Activated naive CD4-positive, alpha-beta T cell treated with anti-CD3 and anti-CD28 coated beads, Interleukin-2, amount 10 ng/mL, durations not matched to agents 7 days and 5 days (primary cell): ENCODE measurements at regions not wholly inside any gene's neighbourhood (a gene's known extent, or its start where the extent isn't known, plus 50 kb on each side); places are given as distances from the start of the nearest gene placed in this dataset.

ENCODE experiments used
- CTCF ChIA-PET: fragments of 350-600 bp; sonication (Branson Sonifier 250); formaldehyde crosslinking; loops from one replicate; lab custom pipeline; 2021; ENCODE audit warnings: antibody characterized with exemption; lab: Charles Lee
- DNase-seq: peaks from one replicate; pipeline ENCODE4 v3.0.0-alpha.2; 2020
- H3K27ac Mint-ChIP-seq: one replicate; pipeline ENCODE4 v1.8.0; 2021; ENCODE audit warnings: mild to moderate bottlenecking, moderate library complexity, mixed read lengths
- H3K27me3 Mint-ChIP-seq: one replicate; pipeline ENCODE4 v1.8.0; 2021; ENCODE audit warnings: mild to moderate bottlenecking, mixed read lengths
- H3K36me3 Mint-ChIP-seq: one replicate; pipeline ENCODE4 v1.8.0; 2021; ENCODE audit warnings: mixed read lengths
- H3K4me1 Mint-ChIP-seq: one replicate; pipeline ENCODE4 v1.8.0; 2021; ENCODE audit warnings: mixed read lengths
- H3K4me3 Mint-ChIP-seq: one replicate; pipeline ENCODE4 v1.8.0; 2021; ENCODE audit warnings: mild to moderate bottlenecking, moderate library complexity, mixed read lengths
- H3K9me3 Mint-ChIP-seq: one replicate; pipeline ENCODE4 v1.8.0; 2021; ENCODE audit warnings: mixed read lengths

- H3K27ac Mint-ChIP-seq = peak overlapping the region; percentile 99
- CTCF ChIA-PET = interaction anchor here (0.8 to 11.8 kb wide), 40 partner anchors 9 to 441 kb away, joined by 3 to 135 read pairs (median 6); partner anchors contain the start of gene EXTL2
- H3K36me3 Mint-ChIP-seq = peaks cover 8% of the 10 kb centered on the region
- H3K4me1 Mint-ChIP-seq = peaks cover 74% of the 10 kb centered on the region
- no peaks in the 10 kb centered on the region for H3K27me3 Mint-ChIP-seq
- no peaks in the 10 kb centered on the region for H3K9me3 Mint-ChIP-seq
- H3K4me3 Mint-ChIP-seq = peak overlapping the region; percentile 76
- DNase-seq = peak; percentile 81
Observed at GRCh38 chr1:101309334-101310311, 72.8 kb downstream of the S1PR1 start.

GRCh38 chr1:101310506-101310905 lies 73.7 kb downstream of the S1PR1 start:
- Mint-ChIP-seq H3K36me3 (peaks cover 8% of the 10 kb centered on the region), H3K27me3 (peaks cover 4% of the 10 kb centered on the region), H3K4me1 (peaks cover 78% of the 10 kb centered on the region), H3K4me3 (peak overlapping the region; percentile 76), H3K9me3 (no peaks in the 10 kb centered on the region), H3K27ac (peak overlapping the region; percentile 99)
- DNase-seq = peak; percentile 56
- CTCF ChIA-PET = interaction anchor here (0.8 to 11.8 kb wide), 13 partner anchors 20 to 199 kb away, joined by 3 to 135 read pairs (median 6); no protein-coding TSS in a partner anchor

GRCh38 chr1:101311146-101311920 lies 74.5 kb downstream of the S1PR1 start:
- Mint-ChIP-seq H3K27ac (peak overlapping the region; percentile 99), H3K9me3 (no peaks in the 10 kb centered on the region)

GRCh38 chr1:101312147-101312546 lies 75.3 kb downstream of the S1PR1 start:
- peaks cover 8% of the 10 kb centered on the region for H3K27me3 Mint-ChIP-seq
- no peak for DNase-seq
- CTCF ChIA-PET = interaction anchor here (0.6 to 11.8 kb wide), 7 partner anchors 11 to 417 kb away, joined by 3 to 135 read pairs (median 3); no protein-coding TSS in a partner anchor
- peak overlapping the region; percentile 99 for H3K27ac Mint-ChIP-seq
- peak overlapping the region; percentile 67 for H3K4me3 Mint-ChIP-seq
- H3K36me3 Mint-ChIP-seq = peaks cover 7% of the 10 kb centered on the region
- H3K9me3 Mint-ChIP-seq = no peaks in the 10 kb centered on the region
- H3K4me1 Mint-ChIP-seq = peaks cover 72% of the 10 kb centered on the region

More at GRCh38 chr1:101311146-101311920, 74.5 kb downstream of the S1PR1 start:
- H3K4me3 Mint-ChIP-seq = peak overlapping the region; percentile 67
- H3K36me3 Mint-ChIP-seq = peaks cover 8% of the 10 kb centered on the region
- peaks cover 78% of the 10 kb centered on the region for H3K4me1 Mint-ChIP-seq
- DNase-seq = peak; percentile 48
- CTCF ChIA-PET = interaction anchor here (0.8 to 11.8 kb wide), 8 partner anchors 21 to 177 kb away, joined by 3 to 135 read pairs (median 12); no protein-coding TSS in a partner anchor
- peaks cover 7% of the 10 kb centered on the region for H3K27me3 Mint-ChIP-seq

GRCh38 chr1:101313356-101313755 lies 76.5 kb downstream of the S1PR1 start:
- Mint-ChIP-seq H3K36me3 (peaks cover 4% of the 10 kb centered on the region), H3K9me3 (no peaks in the 10 kb centered on the region), H3K27ac (peak overlapping the region; percentile 17), H3K4me3 (no peak overlapping the region), H3K4me1 (peaks cover 60% of the 10 kb centered on the region), H3K27me3 (peaks cover 8% of the 10 kb centered on the region)
- no peak for DNase-seq
- CTCF ChIA-PET = interaction anchor here (11.8 kb wide), 1 partner anchor 45 kb away, joined by 135 read pairs; no protein-coding TSS in a partner anchor

GRCh38 chr1:101314244-101314643 lies 77.4 kb downstream of the S1PR1 start:
- Mint-ChIP-seq H3K9me3 (no peaks in the 10 kb centered on the region), H3K27me3 (peaks cover 8% of the 10 kb centered on the region), H3K4me1 (peaks cover 52% of the 10 kb centered on the region), H3K4me3 (no peak overlapping the region), H3K27ac (peak overlapping the region; percentile 13), H3K36me3 (peaks cover 4% of the 10 kb centered on the region)
- CTCF ChIA-PET = interaction anchor here (11.8 kb wide), 1 partner anchor 44 kb away, joined by 135 read pairs; no protein-coding TSS in a partner anchor
- DNase-seq = no peak

GRCh38 chr1:101316256-101316655 lies 79.4 kb downstream of the S1PR1 start:
- Mint-ChIP-seq H3K4me3 (no peak overlapping the region), H3K9me3 (no peaks in the 10 kb centered on the region), H3K36me3 (peaks cover 4% of the 10 kb centered on the region), H3K4me1 (peaks cover 32% of the 10 kb centered on the region), H3K27me3 (peaks cover 8% of the 10 kb centered on the region), H3K27ac (no peak overlapping the region)
- CTCF ChIA-PET = no interaction called here
- DNase-seq = no peak

- CTCF ChIA-PET = interaction anchor here (1.7 kb wide), 1 partner anchor 41 kb away, joined by 7 read pairs; no protein-coding TSS in a partner anchor
- no peak for DNase-seq
- Mint-ChIP-seq H3K4me3 (no peak overlapping the region), H3K4me1 (peaks cover 26% of the 10 kb centered on the region), H3K27me3 (peaks cover 8% of the 10 kb centered on the region), H3K9me3 (no peaks in the 10 kb centered on the region), H3K36me3 (peaks cover 4% of the 10 kb centered on the region), H3K27ac (no peak overlapping the region)
Observed at GRCh38 chr1:101316799-101317198, 80.0 kb downstream of the S1PR1 start.

- no peak overlapping the region for H3K4me3 Mint-ChIP-seq
- peaks cover 18% of the 10 kb centered on the region for H3K4me1 Mint-ChIP-seq
- CTCF ChIA-PET = interaction anchor here (1.5 to 2.2 kb wide), 3 partner anchors 8 to 40 kb away, joined by 7 to 12 read pairs (median 7); no protein-coding TSS in a partner anchor
- H3K36me3 Mint-ChIP-seq = peaks cover 4% of the 10 kb centered on the region
- peaks cover 8% of the 10 kb centered on the region for H3K27me3 Mint-ChIP-seq
- no peak overlapping the region for H3K27ac Mint-ChIP-seq
- no peaks in the 10 kb centered on the region for H3K9me3 Mint-ChIP-seq
- peak; percentile 26 for DNase-seq
Observed at GRCh38 chr1:101317590-101317989, 80.8 kb downstream of the S1PR1 start.

- no peak for DNase-seq
- CTCF ChIA-PET = interaction anchor here (1.2 to 3.8 kb wide), 4 partner anchors 11 to 35 kb away, joined by 3 to 16 read pairs (median 8); no protein-coding TSS in a partner anchor
- Mint-ChIP-seq H3K9me3 (no peaks in the 10 kb centered on the region), H3K27ac (no peak overlapping the region), H3K4me1 (no peaks in the 10 kb centered on the region), H3K4me3 (no peak overlapping the region), H3K36me3 (no peaks in the 10 kb centered on the region), H3K27me3 (peaks cover 14% of the 10 kb centered on the region)
Observed at GRCh38 chr1:101323535-101323934, 86.7 kb downstream of the S1PR1 start.

GRCh38 chr1:101325144-101325543 lies 88.3 kb downstream of the S1PR1 start:
- Mint-ChIP-seq H3K36me3 (peaks cover 1% of the 10 kb centered on the region), H3K4me3 (no peak overlapping the region), H3K27me3 (peaks cover 14% of the 10 kb centered on the region), H3K27ac (no peak overlapping the region), H3K4me1 (no peaks in the 10 kb centered on the region), H3K9me3 (peaks cover under 1% of the 10 kb centered on the region)
- CTCF ChIA-PET = no interaction called here
- no peak for DNase-seq

- H3K27me3 Mint-ChIP-seq = peaks cover 12% of the 10 kb centered on the region
- peak overlapping the region; percentile 16 for H3K27ac Mint-ChIP-seq
- no peak for DNase-seq
- peaks cover 23% of the 10 kb centered on the region for H3K9me3 Mint-ChIP-seq
- no peak overlapping the region for H3K4me3 Mint-ChIP-seq
- H3K4me1 Mint-ChIP-seq = peaks cover 25% of the 10 kb centered on the region
- CTCF ChIA-PET = interaction anchor here (1.4 kb wide), 1 partner anchor 18 kb away, joined by 3 read pairs; no protein-coding TSS in a partner anchor
- H3K36me3 Mint-ChIP-seq = peaks cover 13% of the 10 kb centered on the region
Observed at GRCh38 chr1:101330427-101331130, 93.8 kb downstream of the S1PR1 start.

GRCh38 chr1:101331794-101332193 lies 95.0 kb downstream of the S1PR1 start:
- Mint-ChIP-seq H3K36me3 (peaks cover 13% of the 10 kb centered on the region), H3K27me3 (peaks cover 5% of the 10 kb centered on the region), H3K4me3 (no peak overlapping the region), H3K9me3 (peaks cover 31% of the 10 kb centered on the region), H3K4me1 (peaks cover 25% of the 10 kb centered on the region), H3K27ac (no peak overlapping the region)
- DNase-seq = no peak
- CTCF ChIA-PET = no interaction called here
